Muscle of back (tissue), 3 donors: ENCODE measurements at regions not wholly inside any gene's neighbourhood (a gene's known extent, or its start where the extent isn't known, plus 50 kb on each side); places are given as distances from the start of the nearest gene placed in this dataset.
A peak's percentile ranks its signal among the peaks of the same experiment; 100 is the strongest.
"Not testable (repeated sequence)": the region's sequence is repeated elsewhere in the genome, so short reads cannot be mapped to it uniquely, and the experiment has no call there.

Experiments used
- DNase-seq, 3 donors: peaks; one replicate each; pipeline versions ENCODE4 v3.0.0 to v3.0.0-alpha.2; 2013

- no peak for DNase-seq
Measured at GRCh38 chr14:35988550-35988949, 162.4 kb downstream of the BRMS1L start.

- no peak for DNase-seq
Measured at GRCh38 chr14:35987731-35988130, 161.6 kb downstream of the BRMS1L start.

DNA sequence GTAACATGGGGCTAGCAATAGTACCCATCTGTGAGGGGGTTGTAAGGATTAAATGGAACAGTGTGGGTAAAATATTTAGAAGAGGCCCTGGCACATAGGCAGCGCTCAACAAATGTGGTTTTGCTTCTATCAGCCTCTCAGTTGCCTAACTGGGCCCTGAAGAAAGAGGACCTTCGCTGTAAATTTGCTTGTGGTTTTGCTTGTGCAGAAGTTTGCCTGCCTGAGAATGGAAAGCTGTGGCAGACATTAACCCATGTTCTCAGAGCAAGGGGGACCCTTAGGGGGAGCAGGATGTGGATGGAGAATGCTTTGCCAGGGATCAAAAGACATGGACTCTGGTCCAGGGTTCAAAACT, 160.1 kb downstream of the BRMS1L start:
- no peak for DNase-seq

DNA sequence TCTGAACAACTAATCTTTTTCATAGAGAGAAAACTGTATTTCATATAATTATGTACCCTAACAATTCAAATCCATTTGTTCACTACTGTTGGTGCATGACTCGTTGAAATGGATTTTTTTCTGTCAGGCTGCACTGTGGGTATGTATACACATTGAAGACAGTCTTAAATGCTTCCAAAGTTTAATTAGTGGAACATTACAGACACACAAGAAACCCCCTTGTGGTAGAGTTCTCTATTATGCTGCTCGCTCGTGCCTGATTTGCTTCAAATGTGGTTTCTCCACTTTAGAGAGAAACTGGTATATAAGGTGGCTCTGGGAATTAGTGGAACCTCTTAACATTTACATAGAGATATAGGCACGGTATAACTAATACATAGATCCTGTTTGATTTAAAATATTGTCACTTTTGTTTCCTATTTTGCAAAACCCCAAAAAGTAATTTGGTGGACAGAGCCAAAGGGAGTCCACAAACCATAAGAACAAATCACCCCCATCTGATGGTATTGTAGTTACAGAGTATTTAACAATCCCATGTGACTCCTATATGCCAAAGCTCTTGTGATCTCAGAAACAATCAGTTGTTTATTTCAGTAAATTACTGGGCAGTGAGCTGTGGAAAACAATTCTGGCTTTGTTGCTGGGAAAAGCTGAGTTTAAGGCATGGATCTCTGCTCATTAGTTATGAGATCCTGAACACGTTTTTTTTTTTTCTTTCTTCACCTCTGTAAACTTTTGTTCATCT, 159.5 kb downstream of the BRMS1L start:
- no peak for DNase-seq

- no peak for DNase-seq
Measured at GRCh38 chr14:35979531-35979930, 153.4 kb downstream of the BRMS1L start.

- DNase-seq = no peak
Measured at GRCh38 chr14:35978561-35978960, 152.4 kb downstream of the BRMS1L start.

DNA sequence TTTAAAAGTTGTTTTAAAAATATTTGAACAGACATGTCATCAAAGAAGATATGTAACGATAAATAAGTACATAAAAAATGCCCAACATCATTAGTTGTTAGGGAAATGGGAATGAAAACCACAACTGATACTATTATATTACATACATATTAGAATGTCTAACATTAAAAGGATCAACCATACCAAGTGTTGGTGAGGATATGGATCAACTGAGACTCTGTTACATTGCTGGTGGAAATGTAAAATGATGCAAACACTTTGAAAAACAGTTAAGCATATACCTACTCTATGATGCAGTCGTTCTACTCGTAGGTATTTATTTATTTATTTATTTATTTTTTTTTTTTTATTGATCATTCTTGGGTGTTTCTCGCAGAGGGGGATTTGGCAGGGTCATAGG, 149.7 kb downstream of the BRMS1L start:
- no peak for DNase-seq

- DNase-seq = no peak
Measured at GRCh38 chr14:35973770-35974169, 147.6 kb downstream of the BRMS1L start.

DNA sequence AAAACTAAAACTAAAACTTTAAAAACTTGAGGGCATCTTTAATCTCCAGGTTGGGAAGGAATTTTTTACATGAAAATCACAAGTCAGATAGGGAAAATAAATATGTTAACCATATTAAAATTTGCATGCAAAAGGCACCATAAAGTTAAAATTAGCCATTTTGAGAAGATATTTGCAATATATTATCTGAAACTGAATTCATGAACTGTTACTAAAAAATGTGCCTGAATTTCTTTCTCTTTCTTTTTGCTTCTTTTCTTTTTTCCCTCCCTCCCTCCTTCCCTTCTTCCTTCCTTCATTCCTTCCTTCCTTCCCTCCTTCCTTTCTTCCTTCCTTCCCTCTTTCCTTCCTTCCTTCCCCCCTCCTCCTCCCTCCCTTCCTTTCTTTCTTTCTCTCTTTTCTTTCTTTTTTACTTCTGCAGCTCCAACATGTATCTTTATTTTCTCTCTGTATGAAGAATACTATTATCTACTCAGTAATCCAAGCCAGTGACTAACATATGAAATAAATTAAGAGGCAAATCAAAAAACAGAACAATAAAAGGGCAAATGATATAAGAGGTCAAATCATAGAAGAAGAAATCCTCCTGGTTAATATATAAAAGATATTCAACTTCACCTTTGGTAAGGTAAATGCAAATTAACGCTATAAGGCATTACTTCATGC, 146.0 kb downstream of the BRMS1L start:
- DNase-seq = no peak

- DNase-seq = no peak
Measured at GRCh38 chr14:35969310-35969709, 143.2 kb downstream of the BRMS1L start.

DNA sequence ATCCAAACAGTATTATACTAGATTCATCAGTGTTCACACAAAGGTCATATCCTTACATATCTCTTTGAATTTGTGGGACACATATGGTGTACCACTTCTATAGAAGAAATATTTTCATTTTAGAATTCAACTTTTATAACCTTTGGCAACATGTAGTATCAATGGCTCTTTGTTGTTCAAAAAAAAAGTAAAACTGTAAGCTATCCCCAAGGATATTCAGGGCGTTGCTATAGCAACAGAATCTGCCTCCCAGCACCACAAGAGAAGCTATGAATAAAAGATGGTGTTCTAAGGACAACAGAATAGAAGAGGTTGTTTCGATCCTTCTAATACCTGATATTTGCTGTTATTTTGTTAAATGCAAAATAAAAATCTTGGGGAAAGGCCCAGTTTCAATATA, 139.3 kb downstream of the BRMS1L start:
- no peak for DNase-seq

- no peak for DNase-seq
Measured at GRCh38 chr14:35964697-35965286, 138.7 kb downstream of the BRMS1L start.

- no peak for DNase-seq
Measured at GRCh38 chr14:35963209-35963608, 137.1 kb downstream of the BRMS1L start.

- DNase-seq = no peak
Measured at GRCh38 chr14:35961697-35962274, 135.6 kb downstream of the BRMS1L start.

DNA sequence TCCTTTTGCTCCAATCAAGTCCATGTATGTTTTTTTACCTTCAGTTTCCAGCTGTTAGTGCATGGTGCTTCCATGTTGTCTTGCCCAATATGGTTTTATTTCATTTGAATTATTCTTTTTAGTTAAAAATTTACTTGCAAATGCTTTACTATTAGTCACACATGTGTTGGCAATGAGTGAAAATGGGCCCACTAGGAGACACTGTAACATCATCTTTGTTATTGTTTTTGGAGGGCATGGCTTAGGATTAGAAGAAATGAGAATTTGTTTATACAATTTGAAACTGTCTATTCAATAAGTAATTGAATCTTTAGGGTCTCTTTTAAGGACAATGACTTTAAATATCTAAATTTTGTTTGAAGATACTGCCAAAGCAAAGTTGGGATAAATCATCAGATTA, 133.7 kb downstream of the BRMS1L start:
- DNase-seq = no peak

- no peak for DNase-seq
Measured at GRCh38 chr14:35958499-35958898, 132.4 kb downstream of the BRMS1L start.

DNA sequence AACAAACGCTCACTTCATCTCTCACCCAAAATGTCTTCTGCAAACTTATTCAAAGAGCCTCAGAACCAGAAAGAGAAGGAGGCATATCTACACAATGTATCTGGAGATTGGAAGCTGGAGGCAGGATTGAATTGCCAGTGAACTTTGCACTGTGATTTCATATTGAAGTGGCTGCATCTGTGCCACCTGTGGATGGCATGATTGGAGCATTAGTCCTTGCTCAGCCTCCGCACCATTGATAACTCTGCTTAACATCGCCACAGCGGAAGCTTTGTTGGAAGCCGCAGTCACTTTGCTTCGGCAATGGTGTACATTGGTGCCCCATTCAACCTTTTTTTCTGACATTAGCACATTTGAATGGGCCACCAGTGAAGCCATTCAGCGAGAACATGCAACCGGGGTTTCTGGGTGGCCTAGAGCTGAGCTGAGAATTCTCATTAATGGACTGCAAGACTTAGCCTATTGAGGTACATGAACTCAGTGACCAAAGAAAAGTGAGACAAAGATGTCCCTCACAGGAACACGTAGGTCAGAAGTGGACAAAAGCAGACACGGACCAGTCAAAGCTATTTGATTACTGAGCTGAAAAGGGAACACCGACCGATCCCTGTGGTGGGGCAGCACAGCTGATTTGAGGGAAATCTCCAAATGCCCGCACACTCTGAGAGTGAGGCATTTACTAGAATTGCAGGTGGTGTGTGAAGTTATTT, 130.4 kb downstream of the BRMS1L start:
- DNase-seq = no peak

DNA sequence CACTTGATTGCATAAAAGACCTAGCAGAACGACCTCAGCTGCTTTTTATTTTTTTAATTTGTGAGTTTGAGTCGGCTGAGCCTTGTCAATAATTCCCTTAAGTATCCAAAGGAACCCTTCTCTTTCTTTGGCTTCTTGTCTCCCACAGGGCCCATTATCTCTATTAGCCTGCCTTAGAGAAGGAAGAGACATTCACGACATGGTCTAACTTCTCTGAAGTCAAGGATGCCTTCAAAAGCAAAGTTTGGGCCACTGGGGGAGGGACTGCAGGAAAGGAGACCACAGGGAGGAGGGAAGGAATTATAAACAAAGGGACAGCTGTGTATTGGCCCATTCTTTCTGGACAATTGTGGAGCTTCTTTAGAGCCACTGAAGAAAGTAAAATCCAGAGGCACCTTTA, 126.4 kb downstream of the BRMS1L start:
- no peak for DNase-seq

DNA sequence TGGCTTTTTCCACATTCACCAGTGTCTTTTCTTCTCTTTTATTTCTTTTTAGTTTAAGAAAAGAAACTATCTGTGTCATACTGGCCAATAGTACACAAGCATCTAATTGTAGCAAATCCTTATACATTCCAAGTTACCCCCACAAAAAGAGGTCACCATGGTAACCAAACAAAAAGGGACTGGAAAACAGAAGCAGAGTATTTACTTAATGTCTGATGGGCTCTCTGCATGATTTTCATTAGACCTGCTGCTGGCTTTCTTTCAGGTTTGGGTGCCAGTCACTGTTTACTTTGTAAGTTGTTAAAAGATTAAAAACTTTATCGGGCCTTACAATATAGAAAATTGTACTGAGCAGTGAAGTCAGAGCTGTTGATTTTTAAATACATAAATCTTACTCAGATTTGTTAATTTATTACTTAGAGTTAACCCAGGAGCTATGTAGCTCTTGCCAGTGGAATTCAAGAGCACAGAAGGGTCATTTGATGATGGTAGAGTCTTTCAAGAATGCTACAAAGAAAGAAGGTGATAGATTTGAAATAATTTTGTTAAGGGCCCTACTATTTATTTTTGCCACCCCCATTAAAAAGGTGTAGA, 123.9 kb downstream of the BRMS1L start:
- DNase-seq = peak; percentile 3 to 37 (median 22)

DNA sequence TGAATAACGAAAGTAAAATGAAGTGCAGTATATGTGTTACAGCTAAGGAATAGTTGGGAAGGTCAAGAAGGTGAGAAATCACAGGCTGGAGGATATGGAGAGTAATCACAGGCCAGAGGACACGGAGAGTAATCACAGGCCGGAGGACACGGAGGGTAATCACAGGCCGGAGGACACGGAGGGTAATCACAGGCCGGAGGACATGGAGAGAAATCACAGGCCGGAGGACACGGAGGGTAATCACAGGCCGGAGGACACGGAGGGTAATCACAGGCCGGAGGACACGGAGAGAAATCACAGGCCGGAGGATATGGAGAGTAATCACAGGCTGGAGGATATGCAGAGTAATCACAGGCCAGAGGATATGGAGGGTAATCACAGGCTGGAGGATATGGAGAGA, 121.8 kb downstream of the BRMS1L start:
- not testable (repeated sequence) for DNase-seq

DNA sequence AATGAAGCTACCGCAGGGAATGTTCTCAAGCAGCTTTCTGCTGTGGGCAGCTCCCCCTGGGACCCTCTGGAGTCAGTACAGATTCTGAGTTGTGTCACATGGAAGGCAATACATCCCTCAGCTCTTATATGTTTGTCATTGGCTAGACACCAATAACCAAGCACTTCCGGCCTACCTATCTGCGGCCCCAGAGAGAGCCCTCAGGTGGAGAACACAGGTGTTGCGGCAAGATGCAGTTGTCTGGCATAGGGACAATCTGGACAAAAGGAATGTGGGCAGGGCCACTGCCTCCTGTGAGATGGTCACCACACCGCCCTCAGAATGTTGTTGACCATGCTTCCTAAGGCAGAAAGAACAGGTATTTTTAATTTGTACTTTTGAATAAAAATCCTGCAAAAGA, 118.7 kb downstream of the BRMS1L start:
- no peak for DNase-seq

GRCh38 chr14:35940291-35940690, 114.2 kb downstream of the BRMS1L start:
- no peak for DNase-seq
